Keratinocyte (primary cell): ENCODE measurements at regions not wholly inside any gene's neighbourhood (a gene's known extent, or its start where the extent isn't known, plus 50 kb on each side); places are given as distances from the start of the nearest gene placed in this dataset.

Source experiments
- DNase-seq: peaks from one replicate; pipeline ENCODE4 v3.0.0-alpha.2; 2011; ENCODE audit warnings: low read depth, missing footprints, low spot score
- FAIRE-seq: peaks from 2 replicates; lab custom pipeline; 2011; peaks lifted over from hg19 to GRCh38; lab: Jason Lieb, UNC
- H2AFZ ChIP-seq: 2 replicates; pipeline ENCODE4 v1.6.0; 2012; ENCODE audit warnings: low read length, control low read depth, inconsistent platforms; ENCODE audit not compliant: control insufficient read depth
- H3K27ac ChIP-seq: 2 replicates; pipeline ENCODE4 v1.5.1; 2011; ENCODE audit warnings: low read length; ENCODE audit not compliant: control insufficient read depth, insufficient read depth
- H3K27me3 ChIP-seq: 3 replicates; pipeline ENCODE4 v1.6.0; 2011; ENCODE audit warnings: low read length; ENCODE audit not compliant: control insufficient read depth, insufficient read depth; ENCODE audit errors: extremely low read depth
- H3K36me3 ChIP-seq, 2 experiments: 2 replicates in 1 of 2; 3 replicates in 1 of 2; pipeline ENCODE4 v1.5.1; 2011; ENCODE audit warnings: low read length in 2 of 2, mild to moderate bottlenecking in 1 of 2; ENCODE audit not compliant: control insufficient read depth in 2 of 2, insufficient read depth in 2 of 2; ENCODE audit errors: extremely low read depth in 1 of 2
- H3K4me1 ChIP-seq: 3 replicates; pipeline ENCODE4 v1.5.1; 2011; ENCODE audit warnings: low read length; ENCODE audit not compliant: control insufficient read depth, insufficient read depth; ENCODE audit errors: extremely low read depth
- H3K4me2 ChIP-seq: 3 replicates; pipeline ENCODE4 v1.6.0; 2011; ENCODE audit warnings: low read depth, low read length; ENCODE audit not compliant: control insufficient read depth, insufficient read depth; ENCODE audit errors: extremely low read depth
- H3K4me3 ChIP-seq, 3 experiments: fragments of 200-600 bp in 1 of 3; sonication (generic) in 1 of 3; 2 replicates in 2 of 3; 3 replicates in 1 of 3; pipeline ENCODE4 v1.5.1; 2011 to 2016; ENCODE audit warnings: low read length in 3 of 3, mild to moderate bottlenecking in 3 of 3, control low read depth in 2 of 3, inconsistent platforms in 1 of 3, low read depth in 1 of 3, mixed read lengths in 1 of 3, mixed run types in 1 of 3, moderate library complexity in 1 of 3; ENCODE audit not compliant: control insufficient read depth in 2 of 3, insufficient read depth in 2 of 3; ENCODE audit errors: extremely low read depth in 1 of 3
- H3K79me2 ChIP-seq: 2 replicates; pipeline ENCODE4 v1.6.0; 2012; ENCODE audit warnings: low read length; ENCODE audit not compliant: control insufficient read depth, insufficient read depth
- H3K9ac ChIP-seq: 3 replicates; pipeline ENCODE4 v1.6.0; 2011; ENCODE audit warnings: low read length; ENCODE audit not compliant: control insufficient read depth, insufficient read depth; ENCODE audit errors: extremely low read depth
- H3K9me1 ChIP-seq: 3 replicates; pipeline ENCODE4 v1.6.0; 2011; ENCODE audit warnings: low read length; ENCODE audit not compliant: control insufficient read depth, insufficient read depth; ENCODE audit errors: extremely low read depth
- H3K9me3 ChIP-seq: 2 replicates; pipeline ENCODE4 v1.5.1; 2012; ENCODE audit warnings: low read depth, low read length; ENCODE audit not compliant: control insufficient read depth
- H4K20me1 ChIP-seq: 3 replicates; pipeline ENCODE4 v1.6.0; 2011; ENCODE audit warnings: low read length; ENCODE audit not compliant: control insufficient read depth, insufficient read depth; ENCODE audit errors: extremely low read depth
- CTCF ChIP-seq, 3 experiments: IDR thresholded peaks in 1 of 3; conservative IDR thresholded peaks in 1 of 3; optimal IDR thresholded peaks in 1 of 3; 2 replicates in 2 of 3; 3 replicates in 1 of 3; pipeline versions ENCODE3 to v1.5.1; 2011; ENCODE audit warnings: low read length in 3 of 3, mild to moderate bottlenecking in 3 of 3, moderate library complexity in 2 of 3, control low read depth in 1 of 3, inconsistent platforms in 1 of 3; ENCODE audit not compliant: insufficient read depth in 2 of 3; ENCODE audit errors: extremely low read depth in 1 of 3
- EZH2 ChIP-seq: IDR thresholded peaks from one replicate; pipeline ENCODE4 v1.6.1; 2012; ENCODE audit warnings: inconsistent platforms, mild to moderate bottlenecking, low read length, moderate library complexity
- dilution Hi-C: fragments of 300-500 bp; cut with MboI; formaldehyde crosslinking; loops from one replicate; pipeline ENCODE4 v1.7.0; 2020; ENCODE audit warnings: low sequenced_read_pairs; ENCODE audit not compliant: extremely low pct_ligation_motif_present

DNA sequence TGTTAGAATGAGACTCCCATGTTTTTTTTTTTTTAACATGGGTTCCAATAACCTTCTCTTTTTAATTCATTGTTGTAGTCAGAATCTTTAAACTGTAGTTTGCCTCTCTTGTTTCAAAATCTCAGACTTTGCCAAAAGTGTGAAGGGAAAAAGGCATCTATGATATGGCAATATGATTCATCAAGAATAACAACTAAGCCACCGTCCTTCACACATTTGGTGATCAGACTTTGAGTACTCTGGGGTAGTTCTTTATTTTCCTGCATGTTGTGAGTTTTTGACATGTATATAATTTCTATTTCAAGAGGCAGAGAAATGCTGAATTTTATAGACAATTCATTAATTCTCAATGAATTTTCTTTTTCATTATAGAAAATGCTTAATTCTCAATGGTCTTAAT is 53.5 kb upstream of the CERS6 start:
- no peaks in the 10 kb centered on the region for H3K79me2 ChIP-seq
- H3K4me2 ChIP-seq = no peak overlapping the region
- H3K9me1 ChIP-seq = no peaks in the 10 kb centered on the region
- H3K27ac ChIP-seq = no peak overlapping the region
- H3K36me3 ChIP-seq = no peaks in the 10 kb centered on the region
- no peaks in the 10 kb centered on the region for H4K20me1 ChIP-seq
- H3K9me3 ChIP-seq = no peaks in the 10 kb centered on the region
- DNase-seq = no peak
- dilution Hi-C loops = no loop called here
- H3K4me1 ChIP-seq = no peaks in the 10 kb centered on the region
- H3K27me3 ChIP-seq = no peaks in the 10 kb centered on the region
- H2AFZ ChIP-seq = no peak overlapping the region
- no peak overlapping the region for H3K9ac ChIP-seq
- no peak for FAIRE-seq
- TF ChIP-seq CTCF (optimal IDR thresholded peaks at IDR 0.05 in 1 of 3, IDR thresholded peaks at IDR 0.05 in 1 of 3, conservative IDR thresholded peaks at IDR 0.05 in 1 of 3; ENCODE audit: extremely low read depth in 1 of 3, insufficient read depth in 2 of 3, low read length in 3 of 3) = no peak
- TF ChIP-seq EZH2 = no peak
- no peak overlapping the region for H3K4me3 ChIP-seq

- Histone ChIP-seq H4K20me1 (no peaks in the 10 kb centered on the region), H3K9me1 (no peaks in the 10 kb centered on the region), H3K9ac (no peak overlapping the region), H3K36me3 (no peaks in the 10 kb centered on the region), H3K27me3 (no peaks in the 10 kb centered on the region), H3K4me2 (no peak overlapping the region), H3K4me3 (no peak overlapping the region), H3K79me2 (no peaks in the 10 kb centered on the region), H3K9me3 (no peaks in the 10 kb centered on the region), H3K27ac (no peak overlapping the region), H3K4me1 (no peaks in the 10 kb centered on the region), H2AFZ (no peak overlapping the region)
- TF ChIP-seq EZH2 (no peak), CTCF (optimal IDR thresholded peaks at IDR 0.05 in 1 of 3, IDR thresholded peaks at IDR 0.05 in 1 of 3, conservative IDR thresholded peaks at IDR 0.05 in 1 of 3; ENCODE audit: extremely low read depth in 1 of 3, insufficient read depth in 2 of 3, low read length in 3 of 3) (no peak)
- FAIRE-seq = no peak
- dilution Hi-C loops = no loop called here
- DNase-seq = no peak
Observed at GRCh38 chr2:168403736-168404135, 52.3 kb upstream of the CERS6 start.
